Brain microvascular endothelial cell (primary cell): ENCODE measurements at regions not wholly inside any gene's neighbourhood (a gene's known extent, or its start where the extent isn't known, plus 50 kb on each side); places are given as distances from the start of the nearest gene placed in this dataset.

Source experiments
- DNase-seq: peaks from one replicate; pipeline ENCODE4 v3.0.0-alpha.2; 2020
- H3K27ac ChIP-seq: fragments of 250-450 bp; sonication (Bioruptor Pico); 2 replicates; pipeline ENCODE4 v1.5.1; 2020; ENCODE audit warnings: mild to moderate bottlenecking, moderate library complexity
- H3K27me3 ChIP-seq: fragments of 250-450 bp; sonication (Bioruptor Pico); replicated peaks from 2 replicates; pipeline ENCODE4 v1.5.1; 2020; ENCODE audit warnings: mild to moderate bottlenecking
- H3K36me3 ChIP-seq: fragments of 250-450 bp; sonication (Bioruptor Pico); replicated peaks from 2 replicates; pipeline ENCODE4 v1.5.1; 2020; ENCODE audit warnings: mild to moderate bottlenecking
- H3K4me3 ChIP-seq: 2 replicates; pipeline ENCODE4 v1.5.1; 2011; ENCODE audit warnings: low read depth, mild to moderate bottlenecking, control low read depth, low read length, moderate library complexity
- CTCF ChIP-seq: IDR thresholded peaks from 2 replicates; pipeline ENCODE4 v1.5.1; 2011; ENCODE audit warnings: low read depth, mild to moderate bottlenecking, moderate library complexity, low read length, control low read depth, inconsistent platforms; ENCODE audit errors: missing control alignments
- in situ Hi-C: cut with HindIII; loops from 2 replicates; pipeline ENCODE4 v1.10.0; 2017; ENCODE audit warnings: low sequenced_read_pairs, low pct_ligation_motif_present

GRCh38 chr2:71864085-71864484, 283.6 kb downstream of the CYP26B1 start:
- no peak overlapping the region for H3K27ac ChIP-seq
- no peak for TF ChIP-seq CTCF
- H3K36me3 ChIP-seq, result no peaks in the 10 kb centered on the region
- DNase-seq, result no peak
- H3K4me3 ChIP-seq, result no peak overlapping the region
- in situ Hi-C loops, result no loop called here
- no peaks in the 10 kb centered on the region for H3K27me3 ChIP-seq

DNA sequence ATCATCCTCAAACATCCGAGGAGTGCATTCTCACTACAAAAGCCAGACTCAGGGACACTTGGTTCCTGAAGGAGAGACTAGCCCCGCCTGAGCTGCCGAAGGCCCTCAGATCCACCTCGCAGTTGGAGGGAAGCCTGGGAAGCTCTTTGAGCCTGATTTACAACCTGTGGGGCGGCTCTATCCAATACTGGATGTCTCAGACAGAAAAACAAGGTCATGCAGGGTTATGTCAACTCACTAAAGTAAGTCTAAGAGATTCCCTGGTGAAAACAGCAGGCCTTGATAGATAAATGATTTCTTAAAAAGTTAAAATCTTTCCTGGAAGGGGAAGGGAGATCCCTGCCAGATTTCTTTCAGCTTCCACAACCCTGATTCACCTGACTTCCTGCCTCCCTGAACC, 284.3 kb downstream of the CYP26B1 start:
- H3K4me3 ChIP-seq, result no peak overlapping the region
- DNase-seq, result no peak
- no peak overlapping the region for H3K27ac ChIP-seq
- in situ Hi-C loops, result no loop called here
- TF ChIP-seq CTCF, result no peak
- no peaks in the 10 kb centered on the region for H3K36me3 ChIP-seq
- no peaks in the 10 kb centered on the region for H3K27me3 ChIP-seq

- no peak for DNase-seq
- H3K27me3 ChIP-seq, result no peaks in the 10 kb centered on the region
- in situ Hi-C loops, result no loop called here
- no peak overlapping the region for H3K27ac ChIP-seq
- H3K36me3 ChIP-seq, result no peaks in the 10 kb centered on the region
- no peak overlapping the region for H3K4me3 ChIP-seq
- TF ChIP-seq CTCF, result no peak
Observed at GRCh38 chr2:71862921-71863320, 284.7 kb downstream of the CYP26B1 start.

DNA sequence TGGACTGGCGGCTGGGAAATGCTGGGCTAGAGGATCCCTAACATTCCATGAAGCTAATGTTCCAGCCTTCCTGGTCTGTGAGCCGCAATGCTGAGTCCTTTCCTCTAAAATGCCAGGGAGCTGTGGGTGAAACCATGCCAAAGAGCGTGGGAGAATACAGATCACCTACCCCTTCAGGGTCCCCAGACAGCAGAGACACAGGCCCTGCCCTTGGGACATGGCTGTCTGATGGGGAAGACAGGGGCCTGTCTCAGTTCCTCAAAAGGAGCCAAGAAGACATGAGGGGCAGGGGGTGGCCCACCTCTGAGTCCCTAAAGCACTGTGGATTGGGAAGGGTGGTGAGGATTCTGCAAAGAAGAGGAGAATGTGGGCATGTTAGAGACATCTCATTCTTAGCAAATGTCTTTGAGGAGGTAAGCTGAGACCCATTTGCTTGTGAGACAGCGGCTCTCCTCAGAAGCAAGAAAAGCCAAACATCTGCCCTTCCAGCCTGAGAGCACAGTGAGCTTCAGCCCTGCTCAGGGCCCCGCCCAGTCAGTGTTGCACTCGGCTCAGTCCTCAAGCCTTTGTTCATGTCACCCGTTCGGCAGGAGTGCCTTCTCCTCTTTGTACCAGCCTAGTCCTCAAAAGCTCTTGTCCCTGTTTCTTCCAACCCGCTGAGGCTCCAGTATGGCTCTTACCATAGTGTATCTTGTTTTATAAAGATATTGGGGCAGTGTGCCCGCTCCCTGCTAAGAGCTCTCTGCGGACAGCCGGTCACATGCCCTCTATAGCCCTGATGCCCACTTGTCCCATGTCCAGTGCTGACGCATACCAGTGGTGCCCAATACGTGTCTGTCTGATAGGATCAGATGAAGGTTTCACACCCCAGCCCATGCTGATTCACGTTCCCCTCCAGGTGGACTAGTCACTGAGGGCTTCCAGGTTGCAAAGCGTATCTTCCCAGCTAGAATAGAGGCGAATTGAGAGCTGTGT, 286.2 kb downstream of the CYP26B1 start:
- in situ Hi-C loops, result no loop called here
- H3K36me3 ChIP-seq, result no peaks in the 10 kb centered on the region
- TF ChIP-seq CTCF, result no peak
- no peak overlapping the region for H3K4me3 ChIP-seq
- DNase-seq, result no peak
- no peaks in the 10 kb centered on the region for H3K27me3 ChIP-seq
- no peak overlapping the region for H3K27ac ChIP-seq

GRCh38 chr2:71860381-71860926, 287.2 kb downstream of the CYP26B1 start:
- Histone ChIP-seq H3K27ac (no peak overlapping the region), H3K27me3 (no peaks in the 10 kb centered on the region), H3K4me3 (no peak overlapping the region), H3K36me3 (no peaks in the 10 kb centered on the region)
- in situ Hi-C loops, result no loop called here
- TF ChIP-seq CTCF, result no peak
- no peak for DNase-seq
